OCI-LY1 (cell line): ENCODE measurements at regions not wholly inside any gene's neighbourhood (a gene's known extent, or its start where the extent isn't known, plus 50 kb on each side); places are given as distances from the start of the nearest gene placed in this dataset.

ENCODE experiments used
- CTCF ChIP-seq: fragments of 200-600 bp; sonication (generic), shearing (Covaris generic); IDR thresholded peaks from 2 replicates; pipeline ENCODE4 v1.5.1; 2017; ENCODE audit warnings: mild to moderate bottlenecking, antibody characterized with exemption, low read length, moderate library complexity, mixed read lengths
- EZH2 ChIP-seq: fragments of 200-600 bp; sonication (generic), shearing (Covaris generic); IDR thresholded peaks from 2 replicates; pipeline ENCODE4 v1.8.0; 2017; ENCODE audit warnings: borderline replicate concordance, mixed run types, mild to moderate bottlenecking, antibody characterized with exemption, low read length, moderate library complexity, mixed read lengths

DNA sequence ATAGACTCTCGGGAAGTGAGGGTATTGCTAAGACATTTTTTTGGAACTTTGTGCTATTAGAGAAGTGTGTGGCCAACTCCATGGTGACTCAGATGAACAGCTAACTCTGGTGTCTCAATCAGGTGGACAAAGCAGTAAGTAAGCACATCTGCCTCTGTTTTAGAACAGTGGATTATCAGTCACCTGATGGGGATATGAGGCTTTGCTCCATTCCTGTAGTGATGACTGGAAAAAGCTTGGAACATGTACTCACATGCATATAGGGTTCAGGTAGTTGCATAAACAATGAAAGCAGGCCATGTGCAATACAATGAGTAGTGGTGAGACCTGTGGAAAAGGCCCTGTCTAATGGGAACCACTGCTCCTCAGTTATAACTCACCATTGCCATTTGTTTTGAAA lies 168.2 kb upstream of the FBN2 start:
- TF ChIP-seq CTCF (no peak), EZH2 (no peak)
